ENCODE measurements at regions not wholly inside any gene's neighbourhood (a gene's known extent, or its start where the extent isn't known, plus 50 kb on each side); places are given as distances from the start of the nearest gene placed in this dataset.

- TF ChIP-seq EP300 (IDR thresholded peaks at IDR 0.05; ENCODE audit: borderline replicate concordance in 1 of 2, low read depth in 2 of 2, low read length in 2 of 2) (no peak), SP2 (IDR thresholded peaks at IDR 0.05; ENCODE audit: low read length) (no peak), SIX5 (IDR thresholded peaks at IDR 0.05; ENCODE audit: low read depth, low read length) (no peak), ATF2 (IDR thresholded peaks at IDR 0.05; ENCODE audit: low read length) (no peak), USF2 (IDR thresholded peaks at IDR 0.05; ENCODE audit: low read length) (no peak), KDM5A (IDR thresholded peaks at IDR 0.05; ENCODE audit: low read length) (no peak), SIN3A (conservative IDR thresholded peaks at IDR 0.05 in 1 of 2, IDR thresholded peaks at IDR 0.05 in 1 of 2; ENCODE audit: low read depth in 1 of 2, low read length in 2 of 2) (no peak)
Observed at GRCh38 chr9:15033316-15033715, 123.1 kb upstream of the FREM1 start (continued).
